ENCODE measurements at regions not wholly inside any gene's neighbourhood (a gene's known extent, or its start where the extent isn't known, plus 50 kb on each side); places are given as distances from the start of the nearest gene placed in this dataset.
"Not testable (repeated sequence)": the region's sequence is repeated elsewhere in the genome, so short reads cannot be mapped to it uniquely, and the experiment has no call there.

GRCh38 chr12:131264635-131265034, 310.9 kb downstream of the ADGRD1 start:
- Histone ChIP-seq H3K36me3 (ENCODE audit: insufficient read depth in 1 of 2, low read depth in 1 of 2) (no peaks in the 10 kb centered on the region), H3K4me3 (no peak overlapping the region), H3K4me1 (no peaks in the 10 kb centered on the region), H3K27ac (no peak overlapping the region), H3K9me3 (no peaks in the 10 kb centered on the region), H3K27me3 (ENCODE audit: insufficient read depth in 3 of 3, low read length in 2 of 3) (no peaks in the 10 kb centered on the region)
- ATAC-seq: no peak
- intact Hi-C loops (cut with DNase I): no loop called here
- WGBS, 3 donors: 63 to 75% (median 70%) methylated on average over 10 of the region's 10 CpGs
- TF ChIP-seq CTCF (IDR thresholded peaks at IDR 0.05): no peak
- DNase-seq: peak in 1 of 2 donors; percentile 27

- DNase-seq (no peak), ATAC-seq (no peak)
- WGBS, 3 donors: 88 to 95% (median 90%) methylated on average over 19 of the region's 19 CpGs
- Histone ChIP-seq H3K4me3 (no peak overlapping the region), H3K9me3 (no peaks in the 10 kb centered on the region), H3K27me3 (ENCODE audit: insufficient read depth in 3 of 3, low read length in 2 of 3) (no peaks in the 10 kb centered on the region), H3K4me1 (no peaks in the 10 kb centered on the region), H3K27ac (no peak overlapping the region), H3K36me3 (ENCODE audit: insufficient read depth in 1 of 2, low read depth in 1 of 2) (no peaks in the 10 kb centered on the region)
- no peak for TF ChIP-seq CTCF (IDR thresholded peaks at IDR 0.05)
- intact Hi-C loops (cut with DNase I): no loop called here
These were observed 313.1 kb downstream of the ADGRD1 start for GRCh38 chr12:131266591-131267467.

- no peak for TF ChIP-seq CTCF (IDR thresholded peaks at IDR 0.05)
- no peak overlapping the region for H3K27ac ChIP-seq
- H3K4me3 ChIP-seq: no peak overlapping the region
- ATAC-seq: no peak
- no peaks in the 10 kb centered on the region for H3K27me3 ChIP-seq (ENCODE audit: insufficient read depth in 3 of 3, low read length in 2 of 3)
- WGBS, 3 donors: 89 to 97% (median 94%) methylated on average over 3 of the region's 3 CpGs
- no peaks in the 10 kb centered on the region for H3K9me3 ChIP-seq
- intact Hi-C loops (cut with DNase I): no loop called here
- H3K4me1 ChIP-seq: no peaks in the 10 kb centered on the region
- no peaks in the 10 kb centered on the region for H3K36me3 ChIP-seq (ENCODE audit: insufficient read depth in 1 of 2, low read depth in 1 of 2)
- no peak for DNase-seq
These were observed 313.9 kb downstream of the ADGRD1 start for GRCh38 chr12:131267576-131267975.

GRCh38 chr12:131268123-131268522, 314.4 kb downstream of the ADGRD1 start:
- H3K4me1 ChIP-seq; intact Hi-C loops (cut with DNase I); H3K9me3 ChIP-seq; H3K27ac ChIP-seq; H3K27me3 ChIP-seq (ENCODE audit: insufficient read depth in 3 of 3, low read length in 2 of 3); H3K4me3 ChIP-seq; H3K36me3 ChIP-seq (ENCODE audit: insufficient read depth in 1 of 2, low read depth in 1 of 2): not testable (repeated sequence)
- WGBS, 3 donors: 17 to 26% (median 26%) methylated on average over 1 to 7 of the region's 7 CpGs
- ATAC-seq: peak; percentile 67 to 88 (median 78)
- DNase-seq: peak; percentile 65 to 69

GRCh38 chr12:131268571-131268970, 314.9 kb downstream of the ADGRD1 start:
- H3K27ac ChIP-seq; H3K27me3 ChIP-seq (ENCODE audit: insufficient read depth in 3 of 3, low read length in 2 of 3); DNase-seq; H3K4me1 ChIP-seq; H3K4me3 ChIP-seq; intact Hi-C loops (cut with DNase I); H3K36me3 ChIP-seq (ENCODE audit: insufficient read depth in 1 of 2, low read depth in 1 of 2); H3K9me3 ChIP-seq: not testable (repeated sequence)
- WGBS, 3 donors: 32 to 53% (median 46%) methylated on average over 1 to 4 of the region's 4 CpGs
- peak in 1 of 4 donors; percentile 8 for ATAC-seq

Data from psoas muscle (tissue), 7 donors.